ENCODE measurements at regions not wholly inside any gene's neighbourhood (a gene's known extent, or its start where the extent isn't known, plus 50 kb on each side); places are given as distances from the start of the nearest gene placed in this dataset.

DNA sequence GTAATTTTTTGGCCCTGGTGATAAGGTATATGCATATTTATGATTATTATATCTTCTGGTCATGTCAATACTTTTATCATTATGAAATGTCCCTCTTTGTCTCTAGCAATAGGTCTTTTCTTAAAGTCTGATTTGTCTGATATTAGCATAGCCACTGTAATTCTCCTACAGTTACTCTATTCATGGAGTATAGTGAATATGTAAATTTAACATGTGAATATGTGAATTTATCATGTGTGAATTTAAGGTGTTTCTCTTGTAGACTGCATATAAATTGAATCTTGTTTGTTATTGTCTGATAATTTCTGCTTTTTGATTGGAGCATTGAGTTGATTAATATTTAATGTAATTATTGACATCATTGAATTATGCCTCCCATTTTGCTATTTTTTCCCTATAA, 259.4 kb downstream of the HRH4 start:
- no peak overlapping the region for H3K4me3 Mint-ChIP-seq
- no peaks in the 10 kb centered on the region for H3K9me3 Mint-ChIP-seq
- no peaks in the 10 kb centered on the region for H3K36me3 Mint-ChIP-seq
- no peaks in the 10 kb centered on the region for H3K4me1 Mint-ChIP-seq
- ATAC-seq (no peak), DNase-seq (ENCODE audit: low spot score in 2 of 2) (no peak)
- H3K27ac Mint-ChIP-seq: no peak overlapping the region

- ATAC-seq: no peak
- Mint-ChIP-seq H3K9me3 (no peaks in the 10 kb centered on the region), H3K4me1 (no peaks in the 10 kb centered on the region), H3K36me3 (no peaks in the 10 kb centered on the region), H3K4me3 (no peak overlapping the region), H3K27ac (no peak overlapping the region)
- DNase-seq (ENCODE audit: low spot score in 2 of 2): no peak
These were observed 261.0 kb downstream of the HRH4 start for GRCh38 chr18:24721388-24721787.

DNA sequence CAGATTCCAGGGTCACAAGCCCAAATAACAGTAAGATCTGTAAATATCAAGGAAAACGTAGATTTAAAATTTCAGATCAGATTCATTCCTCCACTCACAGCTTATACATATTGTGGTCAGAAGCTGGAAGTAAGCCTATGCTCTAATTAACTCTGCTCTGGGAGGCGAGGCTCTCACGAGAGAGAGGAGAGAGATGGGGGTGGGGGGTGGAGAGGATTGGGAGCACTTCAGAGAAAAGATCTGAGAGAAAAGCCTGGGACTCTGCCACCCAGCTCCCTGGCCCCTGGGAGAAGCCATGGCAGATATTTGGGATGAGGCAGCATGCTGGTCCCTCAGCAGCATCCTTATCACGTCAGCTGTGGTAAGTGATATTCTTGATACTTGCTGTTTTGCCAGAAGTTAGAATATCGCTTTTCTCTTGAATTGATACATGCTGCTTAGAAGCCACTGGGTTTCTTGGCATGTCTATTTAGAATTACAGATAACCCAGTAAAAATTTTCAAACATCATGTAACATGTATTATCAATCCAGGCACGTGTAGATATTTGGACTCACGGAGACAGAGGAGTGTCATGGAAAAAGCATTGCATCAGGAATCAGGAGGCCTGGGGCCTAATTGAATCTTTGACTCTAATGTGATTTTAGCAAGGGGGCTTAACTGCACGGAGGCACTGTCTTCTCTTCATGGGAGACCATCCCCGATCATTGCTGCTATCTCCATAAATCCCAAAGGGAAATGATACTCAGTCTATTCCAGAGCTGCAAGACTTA, 265.4 kb downstream of the HRH4 start:
- DNase-seq (ENCODE audit: low spot score in 2 of 2): no peak
- ATAC-seq: no peak
- no peaks in the 10 kb centered on the region for H3K36me3 Mint-ChIP-seq
- H3K9me3 Mint-ChIP-seq: no peaks in the 10 kb centered on the region
- H3K4me3 Mint-ChIP-seq: no peak overlapping the region
- no peaks in the 10 kb centered on the region for H3K4me1 Mint-ChIP-seq
- H3K27ac Mint-ChIP-seq: no peak overlapping the region

GRCh38 chr18:24726727-24727492, 266.5 kb downstream of the HRH4 start:
- ATAC-seq (no peak), DNase-seq (ENCODE audit: low spot score in 2 of 2) (peak; percentile 14 to 66)
- no peaks in the 10 kb centered on the region for H3K36me3 Mint-ChIP-seq
- no peaks in the 10 kb centered on the region for H3K9me3 Mint-ChIP-seq
- no peak overlapping the region for H3K27ac Mint-ChIP-seq
- H3K4me1 Mint-ChIP-seq: no peaks in the 10 kb centered on the region
- H3K4me3 Mint-ChIP-seq: no peak overlapping the region

DNA sequence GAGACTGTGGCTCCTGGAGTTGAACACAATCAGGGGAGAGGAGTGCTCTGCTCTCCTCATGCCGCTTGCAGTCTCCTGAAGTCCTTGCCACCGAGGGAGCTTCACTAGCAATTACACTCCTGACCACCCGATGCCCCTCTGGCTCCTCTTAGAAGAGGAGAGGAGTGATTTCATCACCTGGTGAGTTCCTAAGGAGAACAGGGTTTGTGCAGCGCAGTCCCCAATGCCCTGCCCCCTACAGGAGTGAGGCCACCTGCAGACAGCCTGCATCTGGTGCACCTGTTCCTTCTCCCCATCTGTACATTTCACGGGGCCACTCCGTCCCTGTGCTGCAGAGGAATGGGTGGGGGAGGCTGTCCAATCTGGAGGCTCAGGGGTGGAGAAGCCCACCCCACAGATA, 267.2 kb downstream of the HRH4 start:
- Mint-ChIP-seq H3K36me3 (no peaks in the 10 kb centered on the region), H3K27ac (no peak overlapping the region), H3K9me3 (no peaks in the 10 kb centered on the region), H3K4me1 (no peaks in the 10 kb centered on the region), H3K4me3 (no peak overlapping the region)
- no peak for DNase-seq (ENCODE audit: low spot score in 2 of 2)
- ATAC-seq: no peak

- ATAC-seq (no peak), DNase-seq (ENCODE audit: low spot score in 2 of 2) (no peak)
- no peaks in the 10 kb centered on the region for H3K4me1 Mint-ChIP-seq
- no peaks in the 10 kb centered on the region for H3K36me3 Mint-ChIP-seq
- no peak overlapping the region for H3K27ac Mint-ChIP-seq
- H3K9me3 Mint-ChIP-seq: no peaks in the 10 kb centered on the region
- no peak overlapping the region for H3K4me3 Mint-ChIP-seq
These were observed 270.7 kb downstream of the HRH4 start for GRCh38 chr18:24731158-24731557.

DNA sequence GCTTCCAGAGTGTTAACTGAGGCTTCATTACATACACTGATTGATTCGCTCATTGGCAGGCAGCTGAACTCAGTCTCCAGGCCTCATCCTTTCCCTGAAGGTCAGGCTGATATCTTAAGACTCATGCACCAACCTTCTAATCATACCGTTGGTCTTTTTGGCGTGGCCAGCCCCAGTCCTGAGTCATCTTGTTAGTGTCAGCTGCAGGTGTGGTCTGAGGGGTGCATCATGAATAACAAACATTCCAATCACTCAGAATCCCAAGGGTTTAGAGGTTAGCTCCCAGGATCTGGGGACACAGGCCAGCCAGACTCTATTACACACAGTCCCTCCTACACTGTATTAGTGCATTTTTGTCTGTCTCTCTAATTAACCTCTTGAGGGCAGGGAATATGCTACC, 271.5 kb downstream of the HRH4 start:
- H3K4me1 Mint-ChIP-seq: no peaks in the 10 kb centered on the region
- H3K36me3 Mint-ChIP-seq: no peaks in the 10 kb centered on the region
- H3K27ac Mint-ChIP-seq: no peak overlapping the region
- H3K9me3 Mint-ChIP-seq: no peaks in the 10 kb centered on the region
- DNase-seq (ENCODE audit: low spot score in 2 of 2) (no peak), ATAC-seq (no peak)
- H3K4me3 Mint-ChIP-seq: no peak overlapping the region

DNA sequence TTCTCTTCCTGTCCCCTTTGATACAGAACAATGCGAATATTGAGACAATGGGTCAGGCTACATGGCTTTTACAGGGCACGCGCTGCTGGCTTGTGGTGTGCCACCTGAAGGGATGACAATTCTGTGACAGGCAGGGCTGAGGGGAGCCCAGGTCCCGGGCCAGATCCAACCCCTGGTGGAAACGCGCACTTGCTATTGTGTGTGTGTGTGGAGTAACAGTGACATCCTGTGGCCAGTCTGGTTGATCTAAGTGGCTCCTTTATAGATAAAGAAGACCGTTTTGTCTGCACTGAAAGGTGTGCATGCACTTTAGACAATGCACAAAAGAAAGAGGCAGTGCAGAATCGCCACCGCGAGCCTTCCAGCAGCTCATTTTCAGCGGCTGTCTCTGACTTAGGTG, 273.6 kb downstream of the HRH4 start:
- no peak overlapping the region for H3K27ac Mint-ChIP-seq
- H3K36me3 Mint-ChIP-seq: no peaks in the 10 kb centered on the region
- H3K9me3 Mint-ChIP-seq: no peaks in the 10 kb centered on the region
- no peak for DNase-seq (ENCODE audit: low spot score in 2 of 2)
- no peaks in the 10 kb centered on the region for H3K4me1 Mint-ChIP-seq
- H3K4me3 Mint-ChIP-seq: no peak overlapping the region
- ATAC-seq: no peak

- ATAC-seq: no peak
- Mint-ChIP-seq H3K4me3 (no peak overlapping the region), H3K27ac (no peak overlapping the region), H3K9me3 (no peaks in the 10 kb centered on the region), H3K36me3 (no peaks in the 10 kb centered on the region), H3K4me1 (no peaks in the 10 kb centered on the region)
- DNase-seq (ENCODE audit: low spot score in 2 of 2): no peak
These were observed 275.3 kb downstream of the HRH4 start for GRCh38 chr18:24735624-24736231.

DNA sequence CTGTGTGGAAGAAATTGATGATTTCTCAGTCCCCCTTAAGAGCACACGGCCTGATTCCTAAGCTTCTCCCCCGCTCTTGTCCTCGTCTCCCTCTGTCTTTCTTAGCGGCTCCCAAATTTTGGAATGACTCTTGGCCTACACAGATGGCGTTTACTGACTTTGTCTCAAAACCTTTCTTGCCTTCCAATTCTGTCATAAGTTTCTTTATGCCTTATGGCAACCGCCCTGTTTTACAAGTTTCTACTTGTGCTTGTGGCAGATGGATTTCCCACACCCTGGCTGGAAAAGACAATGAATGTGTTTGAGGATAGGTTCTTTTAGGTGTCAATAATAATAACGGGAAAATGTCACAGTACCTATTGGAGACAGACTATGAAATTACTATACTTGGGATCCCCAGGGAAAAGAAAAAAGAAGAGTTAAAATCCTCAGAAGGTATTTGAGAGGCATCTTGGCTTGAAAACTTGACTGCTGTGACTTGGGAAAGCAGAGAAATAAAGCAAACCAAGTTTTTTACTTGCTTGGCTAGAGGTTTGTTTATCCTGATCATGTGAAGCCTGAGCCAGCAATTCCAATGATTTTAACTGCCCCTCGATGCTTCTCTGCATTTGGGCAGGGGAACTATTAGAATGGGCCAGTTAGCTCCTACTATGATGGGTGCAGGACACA, 276.4 kb downstream of the HRH4 start:
- ATAC-seq (no peak), DNase-seq (ENCODE audit: low spot score in 2 of 2) (no peak)
- Mint-ChIP-seq H3K9me3 (no peaks in the 10 kb centered on the region), H3K36me3 (no peaks in the 10 kb centered on the region), H3K4me3 (no peak overlapping the region), H3K4me1 (no peaks in the 10 kb centered on the region), H3K27ac (no peak overlapping the region)

- Mint-ChIP-seq H3K4me1 (no peaks in the 10 kb centered on the region), H3K4me3 (no peak overlapping the region), H3K9me3 (no peaks in the 10 kb centered on the region), H3K27ac (no peak overlapping the region), H3K36me3 (no peaks in the 10 kb centered on the region)
- DNase-seq (ENCODE audit: low spot score in 2 of 2): no peak
- ATAC-seq: no peak
These were observed 280.4 kb downstream of the HRH4 start for GRCh38 chr18:24740829-24741228.

GRCh38 chr18:24741321-24741720, 280.9 kb downstream of the HRH4 start:
- Mint-ChIP-seq H3K36me3 (no peaks in the 10 kb centered on the region), H3K9me3 (no peaks in the 10 kb centered on the region), H3K4me3 (no peak overlapping the region), H3K4me1 (no peaks in the 10 kb centered on the region), H3K27ac (no peak overlapping the region)
- no peak for ATAC-seq
- DNase-seq (ENCODE audit: low spot score in 2 of 2): no peak

GRCh38 chr18:24741965-24742724, 281.7 kb downstream of the HRH4 start:
- DNase-seq (ENCODE audit: low spot score in 2 of 2): no peak

DNA sequence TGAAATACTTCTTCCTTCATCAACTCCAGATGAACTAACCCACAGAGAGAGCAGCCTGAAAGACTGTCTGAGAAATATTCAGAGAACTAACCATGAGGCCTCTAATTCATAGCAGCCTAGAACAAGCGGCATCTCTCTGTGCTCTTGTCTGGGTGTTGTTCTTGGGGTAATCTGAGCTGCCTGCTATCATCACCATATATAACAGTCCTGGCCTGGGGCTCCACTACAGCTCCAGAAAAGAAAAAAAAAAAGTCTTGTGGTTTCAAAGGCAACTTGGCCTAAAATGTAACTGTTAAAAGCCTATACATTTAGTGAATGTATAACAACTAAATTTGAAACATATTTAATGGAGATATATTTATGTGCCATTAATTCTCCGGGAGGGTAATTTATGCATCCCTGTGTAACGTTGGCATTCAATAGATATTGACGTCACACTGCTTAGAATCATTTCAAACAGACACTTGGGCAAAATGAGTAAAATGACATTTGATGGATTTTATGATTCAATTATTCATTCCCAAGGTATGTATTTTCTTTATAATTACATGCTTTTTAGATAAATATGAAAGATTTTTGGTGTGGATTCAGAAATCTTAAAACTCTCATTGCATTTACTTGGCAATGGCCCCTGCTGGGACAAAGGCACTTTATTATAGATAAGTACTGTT, 294.3 kb downstream of the HRH4 start:
- no peak overlapping the region for H3K4me3 Mint-ChIP-seq
- H3K27ac Mint-ChIP-seq: no peak overlapping the region
- DNase-seq (ENCODE audit: low spot score in 2 of 2) (no peak), ATAC-seq (no peak)
- no peaks in the 10 kb centered on the region for H3K4me1 Mint-ChIP-seq
- H3K9me3 Mint-ChIP-seq: no peaks in the 10 kb centered on the region
- H3K36me3 Mint-ChIP-seq: no peaks in the 10 kb centered on the region

More at GRCh38 chr18:24741965-24742724, 281.7 kb downstream of the HRH4 start:
- ATAC-seq: no peak
- Mint-ChIP-seq H3K4me1 (no peaks in the 10 kb centered on the region), H3K9me3 (no peaks in the 10 kb centered on the region), H3K4me3 (no peak overlapping the region), H3K27ac (no peak overlapping the region), H3K36me3 (no peaks in the 10 kb centered on the region)

Measured in stimulated activated effector memory CD8-positive, alpha-beta T cell treated with anti-CD3 and anti-CD28 coated beads, Interleukin-12 subunit alpha, Interleukin-12 subunit beta, amount 100 ng/mL, for 72 hours (primary cell).